Transverse colon (tissue), 4 donors: ENCODE measurements at regions not wholly inside any gene's neighbourhood (a gene's known extent, or its start where the extent isn't known, plus 50 kb on each side); places are given as distances from the start of the nearest gene placed in this dataset.

Experiments used
- POLR2A ChIP-seq: fragments of 450-650 bp; IDR thresholded peaks from one replicate; pipeline ENCODE4 v1.6.1; 2016; ENCODE audit warnings: antibody characterized with exemption, mild to moderate bottlenecking, moderate library complexity
- POLR2AphosphoS5 ChIP-seq, 3 donors: sonication (generic); formaldehyde crosslinking; IDR thresholded peaks; one replicate each; pipeline ENCODE4 v1.6.1; 2016; ENCODE audit warnings: antibody characterized with exemption in 3 of 3
- TF ChIP-seq, protein P1 (sequence below), 5 experiments: fragments of 200-600 bp in 3 of 5; fragments of 450-650 bp in 2 of 5; sonication (generic) in 3 of 5; IDR thresholded peaks; 1 replicate in 2 of 5; 2 replicates in 3 of 5; pipeline ENCODE4 v1.5.1; 2016 to 2017; ENCODE audit warnings: antibody characterized with exemption in 5 of 5, inconsistent platforms in 3 of 5, mild to moderate bottlenecking in 2 of 5, moderate library complexity in 1 of 5

DNA sequence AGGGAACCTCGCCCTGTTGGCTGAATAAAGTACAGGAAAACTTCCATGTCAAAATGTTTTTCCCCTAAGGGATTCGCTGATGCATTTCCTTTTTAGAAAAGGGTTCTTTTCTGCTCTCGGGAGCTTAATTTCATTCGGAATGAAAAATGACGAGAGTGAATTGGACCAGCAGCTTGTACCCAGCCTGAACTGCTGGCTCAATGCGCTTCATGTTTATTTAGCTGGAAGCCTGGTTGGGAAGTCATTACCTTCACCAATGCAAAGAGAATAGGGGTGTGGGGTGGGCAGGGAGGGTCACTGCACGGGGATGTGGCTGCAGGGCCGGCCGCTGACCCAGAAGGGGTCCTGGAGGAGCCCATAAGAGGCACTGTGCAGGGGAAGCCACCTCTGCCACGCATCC, 207.7 kb downstream of the ENGASE start:
- TF ChIP-seq, protein P1, sequence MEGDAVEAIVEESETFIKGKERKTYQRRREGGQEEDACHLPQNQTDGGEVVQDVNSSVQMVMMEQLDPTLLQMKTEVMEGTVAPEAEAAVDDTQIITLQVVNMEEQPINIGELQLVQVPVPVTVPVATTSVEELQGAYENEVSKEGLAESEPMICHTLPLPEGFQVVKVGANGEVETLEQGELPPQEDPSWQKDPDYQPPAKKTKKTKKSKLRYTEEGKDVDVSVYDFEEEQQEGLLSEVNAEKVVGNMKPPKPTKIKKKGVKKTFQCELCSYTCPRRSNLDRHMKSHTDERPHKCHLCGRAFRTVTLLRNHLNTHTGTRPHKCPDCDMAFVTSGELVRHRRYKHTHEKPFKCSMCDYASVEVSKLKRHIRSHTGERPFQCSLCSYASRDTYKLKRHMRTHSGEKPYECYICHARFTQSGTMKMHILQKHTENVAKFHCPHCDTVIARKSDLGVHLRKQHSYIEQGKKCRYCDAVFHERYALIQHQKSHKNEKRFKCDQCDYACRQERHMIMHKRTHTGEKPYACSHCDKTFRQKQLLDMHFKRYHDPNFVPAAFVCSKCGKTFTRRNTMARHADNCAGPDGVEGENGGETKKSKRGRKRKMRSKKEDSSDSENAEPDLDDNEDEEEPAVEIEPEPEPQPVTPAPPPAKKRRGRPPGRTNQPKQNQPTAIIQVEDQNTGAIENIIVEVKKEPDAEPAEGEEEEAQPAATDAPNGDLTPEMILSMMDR (IDR thresholded peaks at IDR 0.05), result no peak
- no peak for TF ChIP-seq POLR2A
- TF ChIP-seq POLR2AphosphoS5 (IDR thresholded peaks at IDR 0.05), result no peak
